Esophagus muscularis mucosa (tissue), 4 donors: ENCODE measurements at regions not wholly inside any gene's neighbourhood (a gene's known extent, or its start where the extent isn't known, plus 50 kb on each side); places are given as distances from the start of the nearest gene placed in this dataset.

Source experiments
- DNase-seq: peaks from one replicate; pipeline ENCODE4 v3.0.0-alpha.2; 2017; ENCODE audit errors: extremely low spot score
- H3K27ac ChIP-seq, 4 donors: fragments of 200-600 bp; sonication (generic); replicated peaks in 1 of 4; 1 replicate in 3 of 4; 2 replicates in 1 of 4; pipeline ENCODE4 v1.5.1; 2016 to 2019; ENCODE audit warnings: mild to moderate bottlenecking in 1 of 4
- H3K27me3 ChIP-seq, 4 donors: fragments of 200-600 bp; sonication (generic); one replicate each; pipeline versions ENCODE4 v1.5.1 to v1.6.0; 2016 to 2019
- H3K36me3 ChIP-seq, 4 donors: fragments of 200-600 bp; sonication (generic); one replicate each; pipeline ENCODE4 v1.5.1; 2016 to 2019
- H3K4me1 ChIP-seq, 4 donors: fragments of 200-600 bp; sonication (generic); one replicate each; pipeline ENCODE4 v1.5.1; 2016 to 2019
- H3K4me3 ChIP-seq, 4 donors: fragments of 200-600 bp; sonication (generic); 1 replicate in 2 of 4; 2 replicates in 2 of 4; pipeline ENCODE4 v1.5.1; 2016 to 2019; ENCODE audit warnings: mild to moderate bottlenecking in 4 of 4, moderate library complexity in 1 of 4
- H3K9me3 ChIP-seq, 4 donors: fragments of 200-600 bp; sonication (generic); 1 replicate in 3 of 4; 2 replicates in 1 of 4; pipeline ENCODE4 v1.5.1; 2016 to 2019
- EP300 ChIP-seq: sonication (generic); formaldehyde crosslinking; IDR thresholded peaks from one replicate; pipeline ENCODE4 v1.6.1; 2017; ENCODE audit warnings: antibody characterized with exemption
- POLR2A ChIP-seq: fragments of 450-650 bp; IDR thresholded peaks from one replicate; pipeline ENCODE4 v1.6.1; 2017; ENCODE audit warnings: antibody characterized with exemption, moderate library complexity, mild to moderate bottlenecking, low read depth
- POLR2AphosphoS5 ChIP-seq, 2 donors: sonication (generic); formaldehyde crosslinking; IDR thresholded peaks; one replicate each; pipeline ENCODE4 v1.6.1; 2017; ENCODE audit warnings: antibody characterized with exemption in 2 of 2
- WGBS: methylation state at CpG from one replicate; pipeline ENCODE4 v1.1.5; 2018; 5-methylcytosine and 5-hydroxymethylcytosine counted together
- intact Hi-C: fragments of 100-400 bp; cut with DNase I; formaldehyde crosslinking; loops from one replicate; pipeline ENCODE4 v1.15.1; 2023
- TF ChIP-seq, protein P1 (sequence below), 3 experiments: fragments of 200-600 bp in 2 of 3; fragments of 450-650 bp in 1 of 3; sonication (generic) in 2 of 3; IDR thresholded peaks; one replicate each; pipeline ENCODE4 v1.5.1; 2017 to 2019; ENCODE audit warnings: antibody characterized with exemption in 3 of 3, mild to moderate bottlenecking in 2 of 3, moderate library complexity in 1 of 3

DNA sequence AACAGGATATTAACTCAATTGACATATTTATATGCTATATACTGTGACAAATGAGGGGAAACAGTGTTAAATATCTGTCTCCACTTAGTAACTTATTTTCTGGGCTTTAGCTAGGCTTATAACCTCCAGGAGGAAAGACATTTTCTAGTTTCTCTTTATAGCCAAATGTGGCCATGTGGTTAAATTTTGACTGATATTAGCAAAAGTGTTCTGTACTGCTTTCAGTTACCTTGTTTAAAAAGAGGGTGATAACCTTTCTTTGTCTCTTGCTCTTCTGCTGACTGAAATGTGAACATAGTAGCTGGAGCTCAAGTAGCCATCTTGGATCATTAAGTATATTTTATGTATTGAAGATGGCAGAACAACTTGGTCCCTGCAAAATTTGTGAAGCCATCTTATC lies 253.7 kb downstream of the PDHA2 start:
- Histone ChIP-seq H3K4me3 (no peak overlapping the region), H3K27ac (no peak overlapping the region), H3K36me3 (no peaks in the 10 kb centered on the region), H3K4me1 (no peaks in the 10 kb centered on the region), H3K27me3 (no peaks in the 10 kb centered on the region), H3K9me3 (no peaks in the 10 kb centered on the region)
- TF ChIP-seq POLR2AphosphoS5 (IDR thresholded peaks at IDR 0.05) (no peak), EP300 (no peak)
- TF ChIP-seq, protein P1, sequence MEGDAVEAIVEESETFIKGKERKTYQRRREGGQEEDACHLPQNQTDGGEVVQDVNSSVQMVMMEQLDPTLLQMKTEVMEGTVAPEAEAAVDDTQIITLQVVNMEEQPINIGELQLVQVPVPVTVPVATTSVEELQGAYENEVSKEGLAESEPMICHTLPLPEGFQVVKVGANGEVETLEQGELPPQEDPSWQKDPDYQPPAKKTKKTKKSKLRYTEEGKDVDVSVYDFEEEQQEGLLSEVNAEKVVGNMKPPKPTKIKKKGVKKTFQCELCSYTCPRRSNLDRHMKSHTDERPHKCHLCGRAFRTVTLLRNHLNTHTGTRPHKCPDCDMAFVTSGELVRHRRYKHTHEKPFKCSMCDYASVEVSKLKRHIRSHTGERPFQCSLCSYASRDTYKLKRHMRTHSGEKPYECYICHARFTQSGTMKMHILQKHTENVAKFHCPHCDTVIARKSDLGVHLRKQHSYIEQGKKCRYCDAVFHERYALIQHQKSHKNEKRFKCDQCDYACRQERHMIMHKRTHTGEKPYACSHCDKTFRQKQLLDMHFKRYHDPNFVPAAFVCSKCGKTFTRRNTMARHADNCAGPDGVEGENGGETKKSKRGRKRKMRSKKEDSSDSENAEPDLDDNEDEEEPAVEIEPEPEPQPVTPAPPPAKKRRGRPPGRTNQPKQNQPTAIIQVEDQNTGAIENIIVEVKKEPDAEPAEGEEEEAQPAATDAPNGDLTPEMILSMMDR (IDR thresholded peaks at IDR 0.05) = no peak
- no peak for DNase-seq
- intact Hi-C loops = no loop called here

DNA sequence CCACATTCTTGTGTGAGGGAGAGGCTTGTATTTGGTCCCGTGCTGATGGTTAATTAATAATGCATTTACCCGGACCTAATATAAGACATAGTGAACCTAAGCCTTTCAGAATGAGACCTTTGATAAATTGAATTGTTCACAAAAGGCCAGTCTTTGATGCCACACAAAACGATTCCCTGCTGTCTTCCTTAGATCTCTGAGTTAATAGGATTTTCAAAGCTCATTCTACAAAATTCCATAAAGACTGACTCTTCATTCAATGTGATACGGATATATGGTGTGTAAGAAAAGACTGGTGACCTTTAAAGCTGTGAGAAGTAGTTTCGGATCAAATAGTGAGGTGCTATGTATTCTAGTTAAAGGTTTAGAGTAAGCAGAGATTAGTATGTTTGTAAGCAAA lies 254.3 kb downstream of the PDHA2 start:
- H3K9me3 ChIP-seq = no peaks in the 10 kb centered on the region
- WGBS = 69% methylated on average over 5 of the region's 5 CpGs
- TF ChIP-seq POLR2A (no peak), EP300 (no peak), POLR2AphosphoS5 (IDR thresholded peaks at IDR 0.05) (no peak)
- TF ChIP-seq, protein P1 (IDR thresholded peaks at IDR 0.05) = no peak

DNA sequence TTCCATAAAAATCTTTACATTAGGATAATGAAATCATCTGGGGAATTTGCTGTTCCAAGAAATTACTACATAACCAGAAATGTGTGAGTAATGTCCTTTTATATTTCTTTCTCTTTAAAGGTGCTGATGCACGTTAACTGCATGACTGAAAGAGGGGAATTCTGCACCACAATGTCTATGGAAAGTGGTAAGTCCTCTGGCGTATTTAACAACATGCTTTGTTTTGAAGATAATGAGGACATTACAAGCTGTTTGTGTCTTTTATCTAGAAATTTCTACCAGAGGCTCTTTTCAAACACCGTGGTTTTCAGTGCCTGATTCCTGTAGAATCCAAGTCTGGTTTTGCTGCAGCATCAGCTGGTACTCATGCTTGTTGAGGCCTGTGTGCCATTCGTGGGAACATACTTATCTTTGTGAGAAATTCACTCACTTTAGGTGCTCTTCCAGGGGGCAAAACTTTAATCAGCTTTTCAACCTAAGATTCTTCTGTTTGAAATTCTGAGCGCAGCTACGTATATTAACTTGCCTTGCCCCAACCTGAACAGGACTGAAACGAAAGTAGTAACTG lies 257.2 kb downstream of the PDHA2 start:
- intact Hi-C loops = no loop called here

More for the DNA sequence above, 254.3 kb downstream of the PDHA2 start:
- intact Hi-C loops = no loop called here
- Histone ChIP-seq H3K36me3 (no peaks in the 10 kb centered on the region), H3K4me3 (no peak overlapping the region), H3K4me1 (no peaks in the 10 kb centered on the region), H3K27ac (no peak overlapping the region), H3K27me3 (no peaks in the 10 kb centered on the region)
- DNase-seq = no peak

DNA sequence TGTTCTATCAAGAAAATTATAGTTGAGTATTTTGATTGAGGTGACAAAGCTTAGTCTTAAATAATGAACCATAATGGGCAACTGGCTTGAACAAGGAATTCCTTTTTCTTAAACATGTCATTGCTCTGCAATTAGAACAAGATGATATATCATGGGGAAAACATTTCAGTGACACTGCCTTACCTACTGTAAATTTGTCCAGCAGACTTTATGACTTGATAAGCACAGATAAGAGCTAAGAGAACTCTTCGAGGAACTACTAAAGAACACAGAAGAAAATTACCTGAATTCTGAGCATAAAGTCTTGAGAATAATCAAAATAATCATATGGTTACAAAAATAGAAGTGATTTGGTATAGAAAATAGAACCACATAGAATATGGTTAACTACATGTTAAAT lies 257.8 kb downstream of the PDHA2 start:
- WGBS = 91% methylated on average over 1 of the region's 1 CpG
- no peak overlapping the region for H3K4me3 ChIP-seq
- H3K36me3 ChIP-seq = no peaks in the 10 kb centered on the region
- no peaks in the 10 kb centered on the region for H3K27me3 ChIP-seq
- no peak overlapping the region for H3K27ac ChIP-seq
- H3K4me1 ChIP-seq = no peaks in the 10 kb centered on the region
- TF ChIP-seq, protein P1 (IDR thresholded peaks at IDR 0.05) = no peak
- no peak for TF ChIP-seq EP300
- TF ChIP-seq POLR2AphosphoS5 (IDR thresholded peaks at IDR 0.05) = no peak
- no peak for TF ChIP-seq POLR2A
- no peak for DNase-seq
- no peaks in the 10 kb centered on the region for H3K9me3 ChIP-seq
- intact Hi-C loops = no loop called here

More for the DNA sequence above, 257.2 kb downstream of the PDHA2 start:
- TF ChIP-seq EP300 = no peak
- TF ChIP-seq POLR2AphosphoS5 (IDR thresholded peaks at IDR 0.05) = no peak
- TF ChIP-seq POLR2A = no peak
- TF ChIP-seq, protein P1 (IDR thresholded peaks at IDR 0.05) = no peak
- Histone ChIP-seq H3K36me3 (no peaks in the 10 kb centered on the region), H3K4me1 (no peaks in the 10 kb centered on the region), H3K27ac (no peak overlapping the region), H3K4me3 (no peak overlapping the region), H3K27me3 (no peaks in the 10 kb centered on the region), H3K9me3 (no peaks in the 10 kb centered on the region)
- DNase-seq = no peak
- WGBS = 79% methylated on average over 7 of the region's 7 CpGs

DNA sequence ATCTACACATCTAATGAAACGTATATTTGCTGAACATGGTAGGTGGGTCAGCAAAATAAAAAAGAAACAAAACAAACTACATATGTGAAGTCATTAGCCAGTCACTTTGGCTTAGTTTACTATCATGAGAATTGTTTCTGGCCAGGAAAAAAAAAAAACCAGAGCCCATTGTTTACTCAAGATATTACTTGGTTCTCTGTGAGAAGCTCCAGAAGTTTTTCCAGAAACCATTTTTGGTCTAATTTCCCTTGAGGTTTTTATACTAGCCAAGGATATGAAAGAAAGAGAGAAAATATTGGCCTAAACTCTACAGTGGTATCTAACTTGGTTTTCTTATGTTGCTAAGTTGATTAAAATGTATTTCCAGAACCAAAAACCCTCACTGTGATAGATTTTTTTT lies 259.1 kb downstream of the PDHA2 start:
- no peak for DNase-seq
- H3K36me3 ChIP-seq = no peaks in the 10 kb centered on the region
- H3K9me3 ChIP-seq = no peaks in the 10 kb centered on the region
- intact Hi-C loops = no loop called here
- no peaks in the 10 kb centered on the region for H3K27me3 ChIP-seq
- no peaks in the 10 kb centered on the region for H3K4me1 ChIP-seq
- H3K27ac ChIP-seq = no peak overlapping the region
- 70% methylated on average over 1 of the region's 1 CpG for whole genome bisulfite sequencing
- no peak for TF ChIP-seq EP300
- no peak for TF ChIP-seq POLR2AphosphoS5 (IDR thresholded peaks at IDR 0.05)
- TF ChIP-seq, protein P1 (IDR thresholded peaks at IDR 0.05) = no peak
- no peak for TF ChIP-seq POLR2A
- no peak overlapping the region for H3K4me3 ChIP-seq
